HG03457 (cell line): ENCODE measurements at regions not wholly inside any gene's neighbourhood (a gene's known extent, or its start where the extent isn't known, plus 50 kb on each side); places are given as distances from the start of the nearest gene placed in this dataset.

Experiments
- ATAC-seq: cut with Tn5 transposase; IDR thresholded peaks from one replicate; pipeline ENCODE4 v1.9.1; 2021; ENCODE audit warnings: moderate number of reproducible peaks; ENCODE audit not compliant: unreplicated experiment

DNA sequence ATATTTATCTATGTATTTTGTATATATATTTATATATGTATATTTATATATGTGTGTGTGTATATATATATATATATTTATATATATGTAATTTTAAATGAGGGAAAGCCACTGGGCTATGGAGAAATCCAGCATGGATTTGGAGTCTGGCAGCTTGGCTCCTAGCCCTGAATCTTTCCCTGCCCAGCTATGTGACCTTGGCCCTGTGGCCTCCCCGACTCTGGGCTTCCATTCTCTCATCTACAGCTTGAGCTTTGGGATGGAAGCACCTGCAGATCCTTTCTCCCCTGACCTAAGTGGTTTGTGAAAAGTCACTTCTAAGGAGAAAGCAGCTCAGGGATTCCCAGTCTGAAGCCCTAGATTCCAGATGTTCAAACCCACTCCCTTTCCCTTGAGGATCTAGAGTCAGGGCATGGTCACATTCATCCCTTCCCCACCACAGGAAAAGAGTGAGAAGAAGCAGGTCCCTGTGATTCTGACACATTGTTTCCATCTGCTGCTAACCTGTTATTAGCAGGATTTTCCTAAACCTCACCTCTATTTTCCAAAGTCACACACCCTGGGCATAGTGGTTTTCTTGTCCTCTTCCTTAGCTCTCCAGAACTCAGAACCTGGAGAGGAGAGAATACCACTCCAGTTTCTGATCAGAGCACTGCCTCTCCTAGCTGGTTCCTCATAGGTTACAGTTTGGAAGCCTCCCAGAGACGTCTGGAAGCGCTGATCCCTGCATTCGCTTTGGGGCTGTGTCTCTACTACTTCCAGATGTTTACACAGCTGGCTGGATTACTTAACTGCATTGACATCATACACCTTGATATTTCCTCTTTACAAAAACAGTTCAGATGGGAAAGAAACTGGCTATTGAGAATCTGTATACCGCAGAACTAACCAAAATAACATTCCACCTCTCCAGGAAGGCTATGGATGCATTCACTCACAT lies 327.5 kb upstream of the ZMIZ1 start:
- ATAC-seq = no peak

GRCh38 chr10:78742406-78742729 lies 326.4 kb upstream of the ZMIZ1 start:
- no peak for ATAC-seq

DNA sequence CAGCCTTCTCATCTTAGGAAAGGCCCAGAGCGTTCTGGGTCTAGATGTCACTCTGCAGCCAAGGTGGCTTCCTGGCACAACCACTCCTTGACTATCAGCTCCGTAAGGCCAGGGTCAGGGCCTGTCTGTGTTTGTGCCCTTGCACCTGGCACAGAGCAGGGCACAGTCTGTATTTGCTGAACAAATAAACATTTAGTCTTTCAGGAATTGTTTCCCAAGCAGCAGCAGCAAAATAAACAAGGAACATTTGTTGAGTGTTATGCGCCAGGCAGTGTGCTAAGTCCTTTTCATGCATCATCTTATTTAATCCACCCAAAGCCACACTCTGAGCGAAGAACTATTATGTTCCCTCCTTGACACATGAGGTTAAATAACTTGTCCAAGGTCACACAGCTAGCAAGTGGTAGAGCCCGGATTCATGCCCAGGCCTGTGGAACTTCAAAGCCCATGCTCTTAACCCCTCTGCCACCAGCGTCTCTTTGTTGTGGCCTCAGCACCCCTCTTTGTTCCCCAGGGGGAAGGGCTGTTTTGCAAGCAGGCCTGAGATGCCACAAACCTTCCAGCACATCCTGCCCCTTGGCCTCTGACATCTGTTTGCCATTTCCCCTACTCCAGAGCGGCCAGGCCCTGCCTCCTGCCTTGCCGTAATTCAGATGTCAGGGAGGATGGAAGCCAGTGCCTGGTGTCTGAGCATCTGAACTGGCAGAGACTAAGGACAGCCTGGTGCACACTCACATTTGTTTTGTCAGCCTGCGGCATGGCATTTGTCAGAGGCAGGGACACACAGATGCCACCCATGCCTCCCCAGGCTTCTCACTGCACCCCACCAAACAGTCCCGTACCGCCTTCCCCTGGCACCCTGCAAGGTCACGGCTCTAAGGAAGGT lies 325.8 kb upstream of the ZMIZ1 start:
- no peak for ATAC-seq

DNA sequence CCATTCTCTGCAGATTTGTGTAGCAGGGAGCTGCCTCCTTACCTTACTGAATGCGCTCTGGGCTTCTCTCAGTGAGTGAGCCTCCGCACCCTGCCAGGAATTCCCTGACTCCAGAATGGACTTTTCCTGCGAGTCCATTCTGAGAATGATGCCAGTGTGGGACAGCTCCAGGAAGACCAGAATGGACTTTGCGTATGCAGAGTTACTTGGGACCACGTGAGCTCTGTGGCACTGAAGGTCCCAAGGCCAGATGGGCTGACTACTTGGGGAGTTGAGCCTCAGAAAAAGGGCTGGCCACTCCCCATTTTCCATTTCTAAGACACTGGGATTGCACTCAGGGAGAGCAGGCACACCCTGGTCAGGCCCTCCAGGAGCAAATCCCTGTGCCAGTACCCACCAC lies 324.7 kb upstream of the ZMIZ1 start:
- ATAC-seq = no peak

DNA sequence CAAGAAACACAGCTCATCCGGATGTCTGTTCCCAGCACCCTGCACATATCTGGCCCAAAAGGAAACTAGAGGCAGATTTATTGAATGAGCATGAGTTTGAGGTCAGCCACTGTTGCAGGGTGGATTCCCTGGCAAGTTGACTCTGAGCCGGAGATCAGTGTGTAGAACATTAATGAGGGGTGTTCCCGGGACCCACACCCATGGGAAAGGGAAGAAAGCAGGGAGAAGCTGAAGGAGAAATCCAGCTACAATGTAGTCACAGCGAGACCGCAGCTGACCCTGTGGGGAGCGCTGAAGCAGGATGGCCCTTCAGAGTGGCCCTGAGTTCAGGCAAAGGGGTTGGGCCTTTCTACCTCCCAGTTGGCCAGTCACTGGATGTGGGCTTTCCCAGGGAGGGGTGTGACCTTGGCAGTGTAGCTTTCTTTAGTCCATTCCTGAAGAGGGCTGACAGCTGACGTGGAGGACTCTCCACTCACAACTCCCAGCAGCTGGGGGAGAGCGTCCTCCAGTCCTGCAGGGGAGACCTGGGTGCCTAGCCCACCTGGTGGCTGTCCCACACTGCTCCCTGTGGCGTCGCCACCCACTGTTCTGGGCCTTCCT lies 324.2 kb upstream of the ZMIZ1 start:
- no peak for ATAC-seq

DNA sequence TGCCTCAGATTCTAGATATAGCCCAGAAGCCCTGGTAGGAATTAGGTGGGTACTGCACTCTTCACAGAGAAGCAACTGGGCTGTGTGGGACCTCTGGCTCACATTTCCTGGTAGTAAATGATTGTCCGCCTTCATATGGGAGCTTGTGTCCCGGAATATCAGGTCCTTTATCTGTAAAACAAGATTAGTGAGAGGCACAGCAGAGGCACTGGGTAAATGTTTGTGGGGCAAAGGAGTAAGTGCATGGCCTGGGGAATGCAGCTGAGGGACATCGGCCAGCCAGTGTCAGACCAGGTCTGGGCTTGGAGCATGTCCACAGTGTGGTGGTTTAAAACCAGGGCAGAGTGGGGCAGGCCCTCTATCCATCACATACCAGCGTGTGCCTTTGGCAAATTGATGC lies 323.3 kb upstream of the ZMIZ1 start:
- ATAC-seq = no peak

- no peak for ATAC-seq
These were observed 322.5 kb upstream of the ZMIZ1 start for GRCh38 chr10:78746155-78746763.

GRCh38 chr10:78747401-78748234 lies 321.1 kb upstream of the ZMIZ1 start:
- no peak for ATAC-seq

DNA sequence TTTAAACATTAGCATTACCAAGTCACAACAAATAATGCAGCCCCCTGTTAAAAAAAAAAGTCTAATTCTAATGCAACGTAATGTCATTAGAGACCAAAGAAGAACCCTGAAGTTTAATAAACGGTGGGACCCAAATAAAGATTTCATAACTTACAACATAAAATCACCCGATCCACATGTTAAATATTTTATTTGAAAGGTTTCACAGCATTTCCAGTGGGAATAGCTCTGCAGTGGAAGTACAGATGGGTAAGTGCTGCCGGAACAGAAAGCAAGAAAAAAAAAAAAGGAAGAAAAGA lies 320.6 kb upstream of the ZMIZ1 start:
- ATAC-seq = no peak

GRCh38 chr10:78749200-78749599 lies 319.6 kb upstream of the ZMIZ1 start:
- no peak for ATAC-seq

DNA sequence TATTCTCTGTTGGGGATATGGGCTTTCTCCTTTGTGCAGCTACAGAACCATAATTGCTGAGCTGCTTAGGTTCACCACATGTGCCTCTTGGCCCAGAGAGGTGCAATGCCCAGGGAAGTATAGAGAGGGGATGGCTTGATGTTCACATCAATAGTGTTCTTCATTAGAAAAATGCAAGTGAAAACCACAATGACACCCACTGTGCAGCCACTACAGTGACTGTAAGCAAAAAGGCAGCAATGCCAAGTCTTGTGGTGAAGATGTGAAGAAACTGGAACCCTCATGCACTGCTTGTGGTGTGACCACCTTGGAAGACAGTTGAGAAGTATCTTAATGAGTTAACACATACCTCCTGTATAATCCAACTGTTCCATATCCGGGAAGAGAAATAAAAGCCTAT lies 318.9 kb upstream of the ZMIZ1 start:
- no peak for ATAC-seq

GRCh38 chr10:78750418-78750817 lies 318.3 kb upstream of the ZMIZ1 start:
- ATAC-seq = no peak

DNA sequence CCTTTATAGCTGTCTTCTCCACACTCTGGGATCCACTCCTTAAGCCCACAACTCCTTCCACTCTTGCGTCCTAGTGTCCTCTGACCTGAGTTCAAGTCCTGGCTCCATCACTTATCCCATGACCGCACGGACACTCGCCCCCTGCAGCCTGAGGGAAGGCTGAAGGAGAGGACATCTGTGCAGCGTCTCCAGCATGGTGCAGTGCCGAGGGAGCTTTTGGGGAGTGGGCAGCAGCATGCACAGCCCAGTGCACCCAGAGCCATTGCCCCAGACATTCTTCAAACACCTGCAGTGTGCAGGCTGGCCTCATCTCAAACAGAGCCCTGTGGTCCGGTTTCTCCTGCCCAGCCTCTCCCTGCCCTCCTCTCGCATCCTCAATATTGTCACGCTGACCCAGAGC lies 317.1 kb upstream of the ZMIZ1 start:
- no peak for ATAC-seq

DNA sequence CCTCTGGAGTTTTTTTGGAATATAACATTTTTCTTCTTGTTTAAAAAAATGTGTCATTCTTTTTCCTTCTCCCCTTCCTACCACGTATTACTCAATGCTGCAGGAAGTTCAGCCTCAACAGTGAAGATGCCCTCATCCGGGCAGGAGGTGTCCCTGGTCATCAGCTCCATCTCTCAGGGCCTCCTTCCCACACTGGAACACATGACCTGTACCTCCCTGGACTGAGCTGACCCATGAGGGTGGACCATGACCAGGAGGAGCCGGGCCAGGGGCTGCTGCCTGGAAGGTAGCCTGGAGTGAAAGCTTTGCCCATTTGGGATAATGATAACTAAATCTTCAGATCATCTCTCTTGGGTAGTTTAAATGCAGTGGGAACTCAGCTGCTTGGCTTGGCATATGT lies 316.5 kb upstream of the ZMIZ1 start:
- ATAC-seq = no peak

GRCh38 chr10:78752708-78753107 lies 316.1 kb upstream of the ZMIZ1 start:
- no peak for ATAC-seq

DNA sequence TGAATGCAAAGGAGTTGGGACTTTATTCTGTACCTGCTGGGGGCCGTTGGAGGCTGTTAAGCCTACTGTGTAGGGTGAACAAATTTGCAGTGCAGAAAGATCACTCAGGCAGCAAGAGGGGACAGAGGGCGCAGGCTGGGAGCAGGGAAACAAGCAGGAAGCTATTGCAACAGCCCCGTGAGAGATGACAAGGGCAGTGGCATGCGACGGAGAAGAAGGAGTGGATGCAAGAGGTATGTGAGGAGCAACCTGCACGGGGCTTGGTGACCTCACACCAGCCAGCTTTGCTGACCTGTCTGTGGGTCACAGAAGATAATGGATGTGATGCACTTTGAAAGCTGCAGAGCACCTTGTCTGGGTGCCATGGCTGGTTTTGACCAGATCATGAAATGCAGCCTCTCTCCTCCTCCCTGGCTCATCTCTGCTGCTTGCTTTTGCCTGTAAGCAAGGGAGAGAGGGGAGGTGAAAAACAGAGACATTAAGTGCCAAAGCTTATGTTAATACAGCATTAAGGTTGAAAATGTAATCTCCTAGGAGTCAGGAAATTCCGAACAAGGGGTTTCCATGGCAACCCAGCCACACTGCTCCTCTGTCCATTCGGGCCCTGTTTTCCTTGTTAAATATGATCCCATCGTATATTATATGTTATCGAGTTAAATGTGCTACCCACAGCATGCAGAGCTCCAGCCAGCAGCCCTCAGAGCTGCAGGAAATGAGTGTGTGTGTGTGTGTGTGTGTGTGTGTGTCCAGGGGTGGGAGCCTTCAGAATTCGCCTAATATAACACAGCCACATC lies 314.3 kb upstream of the ZMIZ1 start:
- ATAC-seq = no peak

GRCh38 chr10:78755063-78755701 lies 313.6 kb upstream of the ZMIZ1 start:
- ATAC-seq = no peak

DNA sequence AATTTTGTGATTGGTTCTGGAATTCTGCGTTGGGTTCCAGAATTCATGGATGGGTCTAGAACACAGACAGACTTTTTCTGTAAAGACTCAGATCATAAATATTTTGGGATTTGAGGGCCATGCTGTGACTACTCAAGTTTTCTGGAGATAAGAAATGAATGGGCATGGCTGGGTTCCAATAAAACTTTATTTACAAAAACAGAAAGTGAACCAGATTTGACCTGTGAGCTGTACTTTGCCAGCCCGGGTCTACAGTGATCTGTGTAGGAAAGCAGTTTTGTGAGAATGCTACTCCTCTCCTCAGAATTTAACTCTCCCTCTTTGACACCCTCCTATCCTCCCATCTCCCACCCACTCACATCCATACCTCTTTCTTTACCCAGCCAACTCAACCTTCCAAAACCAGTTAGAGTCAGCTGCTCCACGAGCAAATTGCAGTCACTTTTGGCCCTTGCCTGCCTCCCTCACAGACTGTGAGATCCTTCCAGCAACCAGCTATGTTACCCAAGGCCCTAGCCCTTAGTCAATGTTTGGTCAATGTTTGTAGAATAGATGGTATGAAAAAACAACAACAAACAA lies 312.8 kb upstream of the ZMIZ1 start:
- no peak for ATAC-seq
